Mammary epithelial cell (primary cell): ENCODE measurements at regions not wholly inside any gene's neighbourhood (a gene's known extent, or its start where the extent isn't known, plus 50 kb on each side); places are given as distances from the start of the nearest gene placed in this dataset.

ENCODE experiments used
- CTCF ChIP-seq, 2 donors: IDR thresholded peaks in 1 of 2; conservative IDR thresholded peaks in 1 of 2; 2 replicates each; pipeline ENCODE4 v1.5.1; 2011 to 2012; ENCODE audit warnings: inconsistent platforms in 2 of 2, low read length in 2 of 2, mild to moderate bottlenecking in 2 of 2, control low read depth in 1 of 2, low read depth in 1 of 2; ENCODE audit not compliant: insufficient read depth in 1 of 2; ENCODE audit errors: extremely low read depth in 1 of 2
- EZH2 ChIP-seq: IDR thresholded peaks from 2 replicates; pipeline ENCODE4 v1.6.1; 2012; ENCODE audit warnings: low read length, inconsistent platforms, borderline replicate concordance

- TF ChIP-seq CTCF (conservative IDR thresholded peaks at IDR 0.05 in 1 of 2, IDR thresholded peaks at IDR 0.05 in 1 of 2; ENCODE audit: extremely low read depth in 1 of 2, insufficient read depth in 1 of 2, low read depth in 1 of 2, low read length in 2 of 2) (no peak), EZH2 (no peak)
Observed at GRCh38 chr2:129367107-129367506, 612.4 kb upstream of the RAB6C start.
